ENCODE measurements at regions not wholly inside any gene's neighbourhood (a gene's known extent, or its start where the extent isn't known, plus 50 kb on each side); places are given as distances from the start of the nearest gene placed in this dataset.

DNA sequence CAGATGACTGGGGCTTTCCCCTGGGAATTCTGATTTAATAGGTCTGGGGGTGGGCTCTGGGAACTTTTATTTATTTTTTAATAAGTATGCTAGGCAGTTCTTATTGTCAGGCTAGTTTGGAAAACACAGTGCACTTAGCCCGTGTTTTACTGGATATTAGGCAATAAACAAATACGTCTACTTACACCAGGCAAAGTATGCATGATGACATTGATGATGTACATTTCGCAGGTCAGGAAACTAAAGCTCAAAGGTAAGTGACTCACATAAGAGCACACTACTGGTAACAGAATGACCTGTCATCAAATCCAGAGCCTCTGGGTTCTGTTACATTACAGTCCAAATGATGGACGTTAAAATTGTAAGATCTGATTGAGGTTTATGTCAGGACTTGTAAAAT, 144.4 kb upstream of the EXOC2 start:
- TF ChIP-seq CTCF (IDR thresholded peaks at IDR 0.05) = no peak
- TF ChIP-seq POLR2A (IDR thresholded peaks at IDR 0.05) = no peak
- no peak for TF ChIP-seq EP300 (IDR thresholded peaks at IDR 0.05)
- no peak for TF ChIP-seq POLR2AphosphoS5 (IDR thresholded peaks at IDR 0.05)
